Cardiac muscle cell (in vitro differentiated cells and primary cell): ENCODE measurements at regions not wholly inside any gene's neighbourhood (a gene's known extent, or its start where the extent isn't known, plus 50 kb on each side); places are given as distances from the start of the nearest gene placed in this dataset.

Source experiments
- DNase-seq, 2 donors: peaks; one replicate each; pipeline versions ENCODE4 v3.0.0 to v3.0.0-alpha.2; 2010 to 2017; ENCODE audit warnings: low read depth in 1 of 2, low spot score in 1 of 2
- H3K27ac ChIP-seq: fragments of 200-600 bp; sonication (generic); 2 replicates; pipeline ENCODE4 v1.5.1; 2016
- H3K27me3 ChIP-seq: fragments of 200-600 bp; sonication (generic); 2 replicates; pipeline ENCODE4 v1.6.0; 2016; ENCODE audit warnings: control low read depth
- H3K36me3 ChIP-seq: fragments of 200-600 bp; sonication (generic); 2 replicates; pipeline ENCODE4 v1.5.1; 2016; ENCODE audit warnings: control low read depth
- H3K4me1 ChIP-seq: fragments of 200-600 bp; sonication (generic); 2 replicates; pipeline ENCODE4 v1.8.1; 2017; ENCODE audit warnings: low read depth, mild to moderate bottlenecking, mixed run types
- H3K4me3 ChIP-seq: fragments of 200-600 bp; sonication (generic); 2 replicates; pipeline ENCODE4 v1.5.1; 2016; ENCODE audit warnings: mild to moderate bottlenecking
- H3K9me3 ChIP-seq: fragments of 200-600 bp; sonication (generic); 2 replicates; pipeline ENCODE4 v1.5.1; 2017; ENCODE audit warnings: low read depth, mild to moderate bottlenecking, control low read depth
- TF ChIP-seq, protein P1 (sequence below): IDR thresholded peaks from 2 replicates; pipeline ENCODE4 v1.5.1; 2012; ENCODE audit warnings: low read depth, mild to moderate bottlenecking, low read length

DNA sequence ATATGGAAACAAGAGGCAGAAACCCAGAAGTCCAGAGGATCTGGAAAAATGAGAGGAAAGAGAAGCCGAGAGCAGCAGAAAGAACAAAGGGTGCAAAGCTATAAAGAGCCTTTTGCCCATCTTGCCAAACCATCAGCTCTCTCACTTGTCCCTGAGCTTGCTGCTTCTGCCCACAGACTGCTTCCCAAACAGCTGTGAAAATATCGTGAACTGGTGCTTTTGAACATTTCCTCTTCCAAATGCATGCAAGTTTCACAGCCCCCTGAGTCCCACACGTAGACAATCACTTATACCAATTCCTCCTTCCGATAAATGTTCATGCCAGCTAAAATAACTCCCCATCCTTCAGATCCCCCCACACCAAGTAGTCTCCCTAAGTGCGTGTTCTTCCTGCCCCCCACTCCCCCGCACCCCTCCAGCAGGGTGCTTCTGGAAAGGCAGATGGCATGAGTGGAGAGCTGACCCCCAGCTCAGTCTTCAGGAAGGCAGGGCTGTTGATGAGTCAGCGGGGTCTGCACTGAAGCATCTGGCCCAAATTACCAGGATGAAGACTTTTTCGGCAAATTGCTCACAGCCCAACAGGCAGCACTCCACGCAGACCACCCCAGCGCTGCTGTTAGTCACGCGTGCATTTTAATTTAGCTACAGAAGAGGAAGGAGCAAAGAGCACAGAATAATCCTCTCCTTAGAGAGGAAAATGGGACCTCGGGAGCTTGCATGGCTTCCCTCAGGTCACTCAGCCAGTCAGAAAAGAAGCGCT lies 76.1 kb upstream of the KCNMA1 start:
- Histone ChIP-seq H3K4me1 (peaks cover 7% of the 10 kb centered on the region), H3K36me3 (no peaks in the 10 kb centered on the region), H3K4me3 (no peak overlapping the region), H3K27ac (no peak overlapping the region), H3K9me3 (no peaks in the 10 kb centered on the region), H3K27me3 (peaks cover 14% of the 10 kb centered on the region)
- no peak for DNase-seq
- TF ChIP-seq, protein P1, sequence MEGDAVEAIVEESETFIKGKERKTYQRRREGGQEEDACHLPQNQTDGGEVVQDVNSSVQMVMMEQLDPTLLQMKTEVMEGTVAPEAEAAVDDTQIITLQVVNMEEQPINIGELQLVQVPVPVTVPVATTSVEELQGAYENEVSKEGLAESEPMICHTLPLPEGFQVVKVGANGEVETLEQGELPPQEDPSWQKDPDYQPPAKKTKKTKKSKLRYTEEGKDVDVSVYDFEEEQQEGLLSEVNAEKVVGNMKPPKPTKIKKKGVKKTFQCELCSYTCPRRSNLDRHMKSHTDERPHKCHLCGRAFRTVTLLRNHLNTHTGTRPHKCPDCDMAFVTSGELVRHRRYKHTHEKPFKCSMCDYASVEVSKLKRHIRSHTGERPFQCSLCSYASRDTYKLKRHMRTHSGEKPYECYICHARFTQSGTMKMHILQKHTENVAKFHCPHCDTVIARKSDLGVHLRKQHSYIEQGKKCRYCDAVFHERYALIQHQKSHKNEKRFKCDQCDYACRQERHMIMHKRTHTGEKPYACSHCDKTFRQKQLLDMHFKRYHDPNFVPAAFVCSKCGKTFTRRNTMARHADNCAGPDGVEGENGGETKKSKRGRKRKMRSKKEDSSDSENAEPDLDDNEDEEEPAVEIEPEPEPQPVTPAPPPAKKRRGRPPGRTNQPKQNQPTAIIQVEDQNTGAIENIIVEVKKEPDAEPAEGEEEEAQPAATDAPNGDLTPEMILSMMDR: no peak

DNA sequence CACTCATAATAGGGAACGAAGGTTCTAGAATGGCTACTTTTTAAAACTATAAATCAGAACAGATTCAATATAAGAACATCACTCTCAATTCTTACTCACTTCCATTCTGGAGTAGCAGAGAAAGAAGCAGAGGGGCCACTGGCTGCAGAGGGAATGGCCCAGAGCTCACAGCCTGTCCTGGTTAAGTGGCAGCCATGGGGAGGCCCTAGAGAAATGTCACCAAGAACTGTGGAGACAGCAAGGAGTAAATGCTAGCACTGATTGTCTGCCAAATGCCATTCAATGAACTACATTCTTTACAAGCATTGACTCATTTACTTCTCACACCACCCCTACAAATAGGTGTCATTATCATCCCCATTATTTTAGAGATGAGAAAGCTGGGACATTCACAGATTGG lies 74.6 kb upstream of the KCNMA1 start:
- Histone ChIP-seq H3K36me3 (no peaks in the 10 kb centered on the region), H3K9me3 (no peaks in the 10 kb centered on the region), H3K4me3 (no peak overlapping the region), H3K27ac (no peak overlapping the region), H3K4me1 (peaks cover 6% of the 10 kb centered on the region), H3K27me3 (peaks cover 14% of the 10 kb centered on the region)
- TF ChIP-seq, protein P1: no peak
- peak in 1 of 2 donors; percentile 44 for DNase-seq

DNA sequence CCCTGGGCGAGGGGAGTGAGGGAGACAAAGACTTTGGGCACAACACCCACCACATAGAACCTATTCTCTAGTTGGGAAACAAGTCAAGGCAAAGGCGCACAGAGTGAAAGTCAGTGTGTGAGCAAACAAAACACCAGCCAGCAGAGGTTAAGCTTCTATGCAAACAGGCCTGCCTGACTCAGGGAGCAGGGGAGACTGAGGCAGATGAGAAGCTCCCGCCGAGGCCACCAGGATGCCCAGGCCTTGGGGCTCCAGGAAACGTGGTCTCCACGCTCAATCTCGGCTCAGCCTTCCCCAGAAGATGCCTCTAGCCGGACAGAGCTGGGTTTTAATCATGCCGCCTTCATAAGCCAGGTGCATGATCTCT lies 74.1 kb upstream of the KCNMA1 start:
- Histone ChIP-seq H3K4me1 (peaks cover under 1% of the 10 kb centered on the region), H3K9me3 (no peaks in the 10 kb centered on the region), H3K36me3 (no peaks in the 10 kb centered on the region), H3K27ac (no peak overlapping the region), H3K27me3 (peaks cover 14% of the 10 kb centered on the region), H3K4me3 (no peak overlapping the region)
- TF ChIP-seq, protein P1: no peak
- DNase-seq: no peak

DNA sequence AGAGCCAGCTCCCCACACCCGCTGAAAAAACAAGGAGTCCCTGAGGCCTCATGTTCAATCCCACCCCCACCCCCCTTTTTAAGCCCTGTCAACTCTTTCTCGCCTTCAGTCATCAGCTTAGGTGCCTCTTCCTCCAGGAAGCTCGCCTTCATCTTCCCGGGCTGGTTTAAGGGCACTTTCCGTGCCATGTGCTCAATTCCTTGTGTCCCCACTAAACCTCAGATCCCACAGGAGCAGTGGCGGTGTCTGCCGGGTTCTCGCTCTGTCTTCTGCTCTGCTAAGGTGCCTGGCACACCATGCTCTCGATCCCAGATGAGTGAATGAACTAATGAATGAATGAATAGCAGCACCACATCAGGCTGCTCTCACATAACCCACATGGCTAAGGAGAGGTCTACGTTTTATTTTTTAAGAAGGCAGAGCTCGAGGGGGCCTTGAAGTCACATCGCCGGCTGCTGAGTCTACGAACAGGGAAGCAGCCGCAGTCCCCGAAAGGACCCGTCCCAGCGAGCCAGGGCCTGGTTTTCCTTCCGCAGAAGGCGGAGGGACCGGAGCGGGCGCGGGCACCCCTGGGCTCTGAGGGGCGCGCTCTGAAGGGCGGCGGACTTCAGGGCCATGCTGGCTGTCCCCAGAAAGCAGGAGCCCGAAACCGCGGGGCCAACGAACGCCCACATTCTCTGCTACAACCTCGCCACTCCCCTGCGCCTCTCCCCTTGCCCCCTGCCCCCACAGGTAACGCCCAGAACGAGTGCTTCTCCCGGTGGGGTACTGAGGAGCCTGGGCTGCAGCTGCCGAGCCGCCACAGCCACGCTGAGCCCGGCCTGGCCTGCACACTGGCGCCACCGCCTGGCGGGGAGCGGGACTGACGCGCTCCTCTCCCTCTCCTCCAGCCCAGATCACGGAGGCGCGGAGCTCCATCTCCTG lies 73.4 kb upstream of the KCNMA1 start:
- peak; percentile 73 to 81 for DNase-seq
- TF ChIP-seq, protein P1: peak; percentile 98
- Histone ChIP-seq H3K9me3 (no peaks in the 10 kb centered on the region), H3K27me3 (peaks cover 14% of the 10 kb centered on the region), H3K36me3 (no peaks in the 10 kb centered on the region), H3K27ac (no peak overlapping the region), H3K4me1 (no peaks in the 10 kb centered on the region), H3K4me3 (peak overlapping the region; percentile 21)

DNA sequence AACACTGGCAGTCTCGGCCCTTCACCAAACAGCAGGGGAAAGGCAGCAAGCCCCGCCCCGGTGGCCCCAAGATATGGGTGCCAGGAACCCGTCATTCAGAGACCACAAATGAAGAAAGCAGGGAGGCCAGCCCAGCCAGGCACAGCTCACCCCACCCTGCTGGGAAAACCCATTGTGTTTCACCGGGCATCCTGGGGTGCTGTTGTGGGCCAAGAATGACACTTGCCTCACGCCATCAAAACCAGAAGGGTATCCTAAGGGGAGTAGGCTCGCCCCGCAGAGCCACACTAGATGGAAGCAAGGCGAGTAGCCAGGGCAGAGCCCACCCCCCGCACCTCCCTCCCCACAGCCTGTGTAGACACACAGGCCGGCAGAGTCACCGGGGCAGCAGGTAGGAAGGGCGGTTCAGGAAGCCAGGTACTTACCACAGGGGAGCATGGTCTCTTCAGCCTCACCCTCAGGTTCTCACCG lies 72.5 kb upstream of the KCNMA1 start:
- Histone ChIP-seq H3K27ac (no peak overlapping the region), H3K36me3 (no peaks in the 10 kb centered on the region), H3K9me3 (no peaks in the 10 kb centered on the region), H3K4me1 (no peaks in the 10 kb centered on the region), H3K27me3 (peaks cover 14% of the 10 kb centered on the region), H3K4me3 (no peak overlapping the region)
- no peak for DNase-seq
- TF ChIP-seq, protein P1: no peak
